NCI-H1105 (cell line): ENCODE measurements at regions not wholly inside any gene's neighbourhood (a gene's known extent, or its start where the extent isn't known, plus 50 kb on each side); places are given as distances from the start of the nearest gene placed in this dataset.
"Not testable (repeated sequence)": the region's sequence is repeated elsewhere in the genome, so short reads cannot be mapped to it uniquely, and the experiment has no call there.

Source experiments
- DNase-seq: peaks from one replicate; lab custom pipeline; 2025; lab: John Stamatoyannopoulos, UW

DNA sequence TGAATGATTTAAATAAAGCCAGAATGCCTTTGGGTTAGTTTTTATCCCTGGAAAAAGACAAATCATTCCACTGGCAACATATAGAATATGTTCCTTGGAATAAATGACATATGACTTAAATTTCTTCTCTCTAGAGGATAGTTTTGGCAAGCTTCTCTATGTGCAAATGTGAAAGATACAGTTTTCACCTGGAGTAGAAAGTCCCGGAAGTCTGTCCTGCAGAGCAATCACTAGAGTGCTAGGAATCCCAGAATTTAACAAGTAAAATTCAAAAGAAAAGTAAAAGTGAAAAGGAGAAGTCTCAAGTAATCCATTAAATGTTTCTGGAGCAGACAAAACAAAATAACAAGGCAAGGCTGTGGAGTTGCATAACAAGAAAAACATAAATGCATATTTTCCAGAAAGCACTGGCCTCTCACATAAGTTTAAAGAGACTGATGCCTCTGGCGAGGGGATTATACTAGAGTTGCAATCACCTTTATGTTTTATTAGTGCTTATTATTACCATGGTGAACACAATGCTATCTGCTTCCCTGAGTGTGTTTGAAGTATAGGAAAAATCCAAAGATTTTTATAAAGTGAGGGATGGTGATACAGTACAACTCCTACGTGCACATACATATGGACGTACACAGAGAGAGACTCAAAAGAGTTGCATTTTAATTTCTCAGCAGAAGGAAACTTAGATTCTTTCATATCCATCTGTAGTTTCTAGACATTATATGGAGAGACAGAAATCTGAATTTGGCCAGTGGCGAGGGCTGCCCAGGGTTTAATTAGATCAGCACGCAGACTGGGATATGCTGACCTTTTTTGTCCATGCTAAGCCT is 188.3 kb upstream of the ANKRD55 start:
- no peak for DNase-seq

GRCh38 chr5:56420323-56420722 is 187.2 kb upstream of the ANKRD55 start:
- no peak for DNase-seq

- DNase-seq: no peak
Observed at GRCh38 chr5:56419667-56420066, 186.5 kb upstream of the ANKRD55 start.

- DNase-seq: no peak
Observed at GRCh38 chr5:56415356-56415765, 182.2 kb upstream of the ANKRD55 start.

DNA sequence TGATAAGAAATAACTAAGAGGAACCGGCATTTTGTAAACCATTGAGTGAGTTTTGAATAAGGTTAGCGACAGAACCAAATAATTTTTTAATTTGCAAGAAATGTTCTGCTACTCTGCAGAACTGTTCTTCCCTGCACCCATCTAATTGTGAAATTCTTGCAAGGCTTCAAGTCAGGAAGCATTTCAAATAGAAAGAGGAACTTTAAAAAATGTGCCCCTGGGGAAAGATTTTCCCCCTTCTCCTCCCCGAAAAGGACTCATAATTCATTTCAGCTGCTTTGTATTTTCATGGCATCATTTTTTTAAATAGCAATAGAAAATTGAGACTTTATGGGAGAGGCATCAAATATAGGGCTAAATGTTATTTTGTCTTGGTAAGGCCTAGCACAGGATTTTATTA is 180.9 kb upstream of the ANKRD55 start:
- DNase-seq: no peak

GRCh38 chr5:56413546-56413945 is 180.4 kb upstream of the ANKRD55 start:
- no peak for DNase-seq

DNA sequence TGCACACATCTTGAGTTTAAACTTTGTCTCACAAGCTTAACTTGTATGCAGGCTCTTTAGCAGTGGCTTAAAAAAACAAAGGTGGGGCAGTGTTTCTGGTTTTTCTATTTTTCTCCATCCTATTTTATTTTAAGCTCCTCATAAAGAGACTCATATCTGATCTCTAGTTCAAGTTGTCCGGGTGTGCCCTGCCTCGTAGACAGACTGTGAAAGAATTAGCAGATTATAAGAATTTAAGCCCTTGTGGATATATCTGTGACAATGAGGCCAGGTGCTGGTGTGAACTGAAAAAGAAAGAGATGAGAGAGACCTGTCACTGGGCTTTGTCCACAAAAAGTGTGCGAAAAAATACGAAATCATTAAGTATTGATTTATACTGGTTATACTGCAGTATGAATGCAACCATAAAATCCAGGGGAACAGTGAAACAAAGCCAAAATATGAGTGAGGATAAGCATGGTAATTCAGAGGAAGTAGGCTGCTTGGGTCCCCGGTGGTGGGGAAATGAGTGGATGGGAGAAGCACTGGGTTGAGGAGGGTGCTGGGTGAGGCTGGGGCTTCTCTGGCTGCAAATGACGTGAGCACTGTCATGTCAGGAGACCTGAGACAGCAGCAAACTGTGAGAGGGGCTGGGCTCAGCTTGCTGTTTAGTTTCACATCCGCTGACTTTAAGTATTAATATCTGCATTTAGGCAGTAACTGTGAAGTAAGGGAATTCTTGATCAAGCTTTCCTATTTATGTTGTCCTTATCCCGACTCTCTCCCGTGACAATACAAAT is 179.7 kb upstream of the ANKRD55 start:
- no peak for DNase-seq

- DNase-seq: no peak
Observed at GRCh38 chr5:56410696-56411095, 177.6 kb upstream of the ANKRD55 start.

- DNase-seq: no peak
Observed at GRCh38 chr5:56409331-56410190, 176.4 kb upstream of the ANKRD55 start.

- no peak for DNase-seq
Observed at GRCh38 chr5:56406838-56407237, 173.7 kb upstream of the ANKRD55 start.

DNA sequence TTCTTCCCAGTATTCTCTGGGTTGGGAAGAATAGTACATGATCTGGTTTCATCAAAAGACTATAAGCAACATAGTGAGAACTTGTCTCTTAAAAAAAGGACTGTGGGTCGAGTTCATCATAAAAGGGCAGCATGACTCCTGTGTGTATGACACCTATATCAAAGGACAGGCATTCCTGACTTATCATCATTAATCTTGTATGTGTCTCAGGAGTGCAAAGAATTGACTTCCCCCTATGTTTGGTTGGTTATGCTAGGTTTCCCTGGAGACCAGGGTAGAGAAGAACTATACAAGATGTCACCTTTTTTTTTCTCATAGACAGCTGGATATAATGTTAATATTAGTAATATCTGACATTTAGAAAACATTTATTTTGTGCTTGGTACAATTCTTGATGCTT is 173.1 kb upstream of the ANKRD55 start:
- no peak for DNase-seq

DNA sequence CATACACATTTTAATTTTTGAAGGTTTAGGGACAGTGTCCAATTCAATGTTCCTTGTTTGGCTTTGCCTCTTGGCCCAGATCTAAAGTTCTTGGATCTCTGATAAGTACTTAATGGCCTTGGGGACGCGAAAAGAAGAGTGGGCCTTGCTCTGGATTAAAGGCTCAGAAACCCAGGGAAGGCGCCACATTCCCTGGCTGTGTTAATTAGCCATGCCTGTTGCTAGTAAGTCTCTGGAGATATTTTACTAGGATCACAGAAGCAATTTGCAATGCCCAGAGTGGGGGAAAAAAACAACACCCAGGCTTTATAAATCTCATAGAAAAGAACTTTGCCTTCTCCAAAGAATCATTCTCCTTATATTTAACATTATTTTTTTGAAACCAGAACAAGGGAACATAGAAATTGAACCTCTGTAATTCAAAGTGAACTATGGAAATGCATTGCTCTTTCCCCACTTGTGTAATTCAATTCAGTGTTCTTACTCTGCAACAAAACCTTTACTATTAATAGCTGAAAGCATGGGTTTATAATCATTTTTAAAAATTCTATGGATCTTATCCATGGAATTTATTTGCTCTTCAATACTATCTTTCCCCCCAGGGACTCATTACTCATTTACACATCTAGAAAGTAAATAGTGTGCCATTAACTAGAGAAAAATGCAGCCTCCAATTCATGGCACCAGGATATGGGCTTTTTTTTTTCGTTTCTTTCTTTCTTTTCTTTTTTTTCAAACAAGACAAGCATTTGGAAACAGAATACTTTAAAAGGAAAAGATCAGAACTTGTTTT is 172.2 kb upstream of the ANKRD55 start:
- no peak for DNase-seq

DNA sequence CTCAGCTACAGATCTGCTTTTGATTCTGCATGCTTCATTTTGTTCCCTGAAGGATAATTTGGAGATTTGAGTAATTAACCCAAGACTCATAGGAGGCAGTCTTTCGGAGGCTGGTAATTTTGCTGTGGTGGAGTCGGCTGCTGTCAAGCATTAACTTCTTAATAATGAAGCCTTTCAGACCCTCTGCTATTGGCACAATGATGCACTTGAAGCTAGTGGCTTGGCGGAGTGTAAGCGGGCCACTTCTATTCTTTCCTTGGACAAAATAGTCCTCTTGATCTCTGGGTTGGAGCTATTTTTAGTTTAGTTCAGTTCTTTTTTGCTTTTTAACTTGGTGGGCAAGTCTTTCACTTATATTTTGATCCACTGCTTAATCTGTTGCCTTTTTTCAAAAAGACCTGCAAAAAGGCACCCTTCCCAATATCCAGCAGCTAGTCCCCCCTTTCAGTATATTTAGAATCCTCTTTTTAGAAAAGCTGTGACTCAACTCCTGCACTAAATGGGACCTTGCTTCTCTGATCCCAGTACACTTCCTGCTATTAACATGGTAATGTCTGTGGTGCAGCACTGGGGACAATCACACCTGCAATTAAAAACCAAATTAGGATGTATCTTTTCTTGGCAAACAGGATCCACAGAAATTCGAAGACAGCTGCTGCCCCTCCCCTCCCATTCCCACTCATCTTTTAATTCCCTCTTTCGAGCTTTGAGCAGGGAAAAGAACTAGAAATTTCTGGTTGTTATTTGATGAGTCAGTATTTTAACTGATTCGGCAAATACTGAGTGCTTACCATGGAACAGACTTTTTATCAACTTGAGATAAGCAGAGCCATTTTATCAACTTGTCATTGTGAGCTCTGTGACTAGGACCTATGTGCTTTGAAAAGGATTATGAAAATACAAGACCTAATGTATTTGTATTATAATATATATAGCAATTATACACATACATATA is 169.4 kb upstream of the ANKRD55 start:
- peak; percentile 16 for DNase-seq

GRCh38 chr5:56397796-56398195 is 164.7 kb upstream of the ANKRD55 start:
- DNase-seq: not testable (repeated sequence)

DNA sequence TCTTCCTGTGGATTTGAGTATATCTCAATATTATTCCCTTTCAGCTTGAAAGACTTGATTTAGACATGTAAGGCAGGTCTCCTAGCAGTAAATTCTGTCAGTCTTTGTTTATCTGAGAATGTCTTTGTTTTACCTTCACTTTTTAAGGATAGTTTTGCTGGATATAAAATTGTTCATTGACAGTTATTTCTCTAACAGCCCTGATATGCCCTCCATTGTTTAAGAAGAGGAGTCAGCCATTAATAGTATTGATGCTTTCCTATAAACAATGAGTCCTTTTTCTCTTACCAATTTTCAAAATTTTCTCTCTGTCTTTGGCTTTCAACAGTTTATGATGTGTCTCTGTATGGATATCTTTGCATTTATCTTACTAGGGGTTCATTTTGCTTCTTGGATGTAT is 163.5 kb upstream of the ANKRD55 start:
- no peak for DNase-seq

- DNase-seq: no peak
Observed at GRCh38 chr5:56389261-56389660, 156.1 kb upstream of the ANKRD55 start.

- no peak for DNase-seq
Observed at GRCh38 chr5:56388229-56388985, 155.3 kb upstream of the ANKRD55 start.

DNA sequence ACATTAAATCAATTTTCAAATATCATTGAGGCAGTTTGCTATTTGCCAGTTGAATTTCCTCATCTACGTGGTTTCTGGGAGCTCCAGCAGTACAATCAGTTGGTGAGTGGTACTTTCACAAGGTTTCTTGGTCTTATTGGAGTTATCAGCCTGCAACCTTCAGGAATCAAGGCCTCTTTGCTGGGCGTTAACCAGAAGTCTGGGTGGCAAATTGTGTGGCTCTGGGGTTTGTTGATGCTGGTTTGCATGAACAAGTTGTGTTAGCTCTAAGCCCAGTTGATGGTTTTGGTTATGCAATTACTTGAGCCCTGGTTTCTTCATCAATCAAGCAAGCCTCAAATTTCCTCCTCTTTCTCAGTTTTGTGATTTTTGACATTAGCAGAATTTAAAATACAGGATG is 152.9 kb upstream of the ANKRD55 start:
- no peak for DNase-seq

DNA sequence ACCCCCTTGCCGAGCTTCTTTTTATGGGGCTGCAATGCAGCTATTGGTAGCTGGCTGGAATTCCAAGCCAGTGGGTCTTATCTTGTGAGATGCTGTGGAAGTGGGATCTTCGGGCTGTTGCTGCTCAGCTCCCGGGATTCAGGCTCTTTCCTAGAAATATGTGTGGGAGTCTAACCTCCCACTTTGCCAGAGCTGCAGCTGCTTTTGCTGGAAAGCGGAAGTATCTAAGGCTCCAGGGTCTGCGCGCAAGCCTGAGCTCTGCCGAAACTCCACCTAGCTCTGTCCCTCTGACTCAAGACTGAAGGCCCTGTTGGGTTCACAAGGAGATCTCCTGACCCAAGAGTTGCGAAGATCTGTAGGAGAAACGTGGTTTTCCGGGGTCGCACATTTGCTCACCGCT is 151.1 kb upstream of the ANKRD55 start:
- DNase-seq: no peak

DNA sequence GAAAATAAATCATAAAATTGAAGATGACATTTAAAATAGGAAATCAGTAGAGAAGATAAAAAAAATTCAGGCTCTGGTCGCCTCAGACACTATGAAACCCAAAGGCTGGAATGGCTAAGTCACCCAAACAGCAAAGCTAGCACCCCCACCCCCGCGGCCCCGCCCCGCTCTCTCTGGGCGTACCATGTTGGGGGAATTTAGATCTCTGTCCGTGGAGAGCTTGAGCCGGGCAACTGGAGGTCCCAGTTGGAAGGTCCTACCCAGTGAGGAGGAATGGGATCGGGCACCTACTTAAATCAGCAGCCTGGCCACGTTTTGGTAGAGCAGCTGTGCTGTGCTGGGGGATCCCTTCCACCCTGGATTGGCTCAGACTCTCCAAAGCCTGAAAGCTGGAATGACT is 150.6 kb upstream of the ANKRD55 start:
- no peak for DNase-seq
